ENCODE measurements at regions not wholly inside any gene's neighbourhood (a gene's known extent, or its start where the extent isn't known, plus 50 kb on each side); places are given as distances from the start of the nearest gene placed in this dataset.

- H3K4me3 Mint-ChIP-seq: no peak overlapping the region
- TF ChIP-seq, protein P1, sequence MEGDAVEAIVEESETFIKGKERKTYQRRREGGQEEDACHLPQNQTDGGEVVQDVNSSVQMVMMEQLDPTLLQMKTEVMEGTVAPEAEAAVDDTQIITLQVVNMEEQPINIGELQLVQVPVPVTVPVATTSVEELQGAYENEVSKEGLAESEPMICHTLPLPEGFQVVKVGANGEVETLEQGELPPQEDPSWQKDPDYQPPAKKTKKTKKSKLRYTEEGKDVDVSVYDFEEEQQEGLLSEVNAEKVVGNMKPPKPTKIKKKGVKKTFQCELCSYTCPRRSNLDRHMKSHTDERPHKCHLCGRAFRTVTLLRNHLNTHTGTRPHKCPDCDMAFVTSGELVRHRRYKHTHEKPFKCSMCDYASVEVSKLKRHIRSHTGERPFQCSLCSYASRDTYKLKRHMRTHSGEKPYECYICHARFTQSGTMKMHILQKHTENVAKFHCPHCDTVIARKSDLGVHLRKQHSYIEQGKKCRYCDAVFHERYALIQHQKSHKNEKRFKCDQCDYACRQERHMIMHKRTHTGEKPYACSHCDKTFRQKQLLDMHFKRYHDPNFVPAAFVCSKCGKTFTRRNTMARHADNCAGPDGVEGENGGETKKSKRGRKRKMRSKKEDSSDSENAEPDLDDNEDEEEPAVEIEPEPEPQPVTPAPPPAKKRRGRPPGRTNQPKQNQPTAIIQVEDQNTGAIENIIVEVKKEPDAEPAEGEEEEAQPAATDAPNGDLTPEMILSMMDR (IDR thresholded peaks at IDR 0.05): no peak
- H3K36me3 ChIP-seq (replicated peaks in 1 of 2; ENCODE audit: control insufficient read depth in 1 of 2, insufficient read depth in 2 of 2, low read length in 2 of 2): no peaks in the 10 kb centered on the region
- no peak overlapping the region for H3K9ac ChIP-seq (ENCODE audit: insufficient read depth, low read length, poor library complexity, severe bottlenecking)
- WGBS (ENCODE audit: insufficient coverage): no CpG with 5 or more reads among the region's 5 CpGs
- H3K36me3 Mint-ChIP-seq: no peaks in the 10 kb centered on the region
- H3K4me3 ChIP-seq (replicated peaks in 1 of 3; ENCODE audit: low read depth in 2 of 3, low read length in 3 of 3): no peak overlapping the region
- H3K27ac Mint-ChIP-seq: no peak overlapping the region
- no peaks in the 10 kb centered on the region for H3K4me1 ChIP-seq (ENCODE audit: control insufficient read depth in 1 of 2, insufficient read depth in 2 of 2, low read length in 2 of 2)
- no peak overlapping the region for H3K27ac ChIP-seq (ENCODE audit: low read depth in 1 of 2, low read length in 2 of 2)
- H3K27me3 Mint-ChIP-seq (ENCODE audit: low read depth in 3 of 3): peaks cover 0 to 1% (median 0%) of the 10 kb centered on the region in 3 donors
- H3K4me1 Mint-ChIP-seq: peaks cover 8% of the 10 kb centered on the region
- H3K9me3 Mint-ChIP-seq: no peaks in the 10 kb centered on the region
- no peaks in the 10 kb centered on the region for H3K79me2 ChIP-seq (ENCODE audit: insufficient read depth, low read length)
- no peaks in the 10 kb centered on the region for H3K9me3 ChIP-seq (replicated peaks in 1 of 2; ENCODE audit: control insufficient read depth in 1 of 2, insufficient read depth in 1 of 2, low read length in 2 of 2)
- H4K20me1 ChIP-seq (ENCODE audit: insufficient read depth, low read length): no peaks in the 10 kb centered on the region
- no peak overlapping the region for H3K4me2 ChIP-seq (replicated peaks; ENCODE audit: extremely low read depth, low read length, poor library complexity, severe bottlenecking)
- no peaks in the 10 kb centered on the region for H3K27me3 ChIP-seq (ENCODE audit: control insufficient read depth in 2 of 2, insufficient read depth in 2 of 2, low read length in 2 of 2)
- H2AFZ ChIP-seq (ENCODE audit: insufficient read depth, low read depth, low read length, poor library complexity, severe bottlenecking): no peak overlapping the region
- DNase-seq: no peak
- intact Hi-C loops (cut with micrococcal nuclease): no loop called here
Measured at GRCh38 chr3:30084316-30084715, 522.1 kb upstream of the TGFBR2 start.

GRCh38 chr3:30084971-30085403 lies 521.4 kb upstream of the TGFBR2 start:
- Mint-ChIP-seq H3K27me3 (ENCODE audit: low read depth in 3 of 3) (peaks cover 0 to 1% (median 0%) of the 10 kb centered on the region in 3 donors), H3K27ac (peak overlapping the region in 1 of 7 donors; percentile 41), H3K4me3 (no peak overlapping the region), H3K36me3 (no peaks in the 10 kb centered on the region), H3K9me3 (no peaks in the 10 kb centered on the region), H3K4me1 (peaks cover 12% of the 10 kb centered on the region)
- intact Hi-C loops (cut with micrococcal nuclease): no loop called here
- H3K36me3 ChIP-seq (replicated peaks in 1 of 2; ENCODE audit: control insufficient read depth in 1 of 2, insufficient read depth in 2 of 2, low read length in 2 of 2): no peaks in the 10 kb centered on the region
- H3K27ac ChIP-seq (ENCODE audit: low read depth in 1 of 2, low read length in 2 of 2): no peak overlapping the region
- no peaks in the 10 kb centered on the region for H3K79me2 ChIP-seq (ENCODE audit: insufficient read depth, low read length)
- H3K27me3 ChIP-seq (ENCODE audit: control insufficient read depth in 2 of 2, insufficient read depth in 2 of 2, low read length in 2 of 2): no peaks in the 10 kb centered on the region
- H3K4me2 ChIP-seq (replicated peaks; ENCODE audit: extremely low read depth, low read length, poor library complexity, severe bottlenecking): no peak overlapping the region
- no peaks in the 10 kb centered on the region for H3K4me1 ChIP-seq (ENCODE audit: control insufficient read depth in 1 of 2, insufficient read depth in 2 of 2, low read length in 2 of 2)
- no peak for DNase-seq
- TF ChIP-seq, protein P1 (IDR thresholded peaks at IDR 0.05): no peak
- H4K20me1 ChIP-seq (ENCODE audit: insufficient read depth, low read length): no peaks in the 10 kb centered on the region
- no peak overlapping the region for H3K9ac ChIP-seq (ENCODE audit: insufficient read depth, low read length, poor library complexity, severe bottlenecking)
- no peak overlapping the region for H2AFZ ChIP-seq (ENCODE audit: insufficient read depth, low read depth, low read length, poor library complexity, severe bottlenecking)
- H3K4me3 ChIP-seq (replicated peaks in 1 of 3; ENCODE audit: low read depth in 2 of 3, low read length in 3 of 3): no peak overlapping the region
- H3K9me3 ChIP-seq (replicated peaks in 1 of 2; ENCODE audit: control insufficient read depth in 1 of 2, insufficient read depth in 1 of 2, low read length in 2 of 2): no peaks in the 10 kb centered on the region
- 96% methylated on average over 3 of the region's 3 CpGs for WGBS (ENCODE audit: insufficient coverage)

All from CD14-positive monocyte (primary cell).